MV-4-11 (cell line): ENCODE measurements at regions not wholly inside any gene's neighbourhood (a gene's known extent, or its start where the extent isn't known, plus 50 kb on each side); places are given as distances from the start of the nearest gene placed in this dataset.
"Not testable (repeated sequence)": the region's sequence is repeated elsewhere in the genome, so short reads cannot be mapped to it uniquely, and the experiment has no call there.

Source experiments
- DNase-seq: peaks from one replicate; lab custom pipeline; 2025; lab: John Stamatoyannopoulos, UW

- no peak for DNase-seq
Observed at GRCh38 chr2:14424478-14425390, 207.8 kb upstream of the LRATD1 start.

GRCh38 chr2:14425869-14426268 lies 206.6 kb upstream of the LRATD1 start:
- no peak for DNase-seq

- DNase-seq: peak; percentile 59
Observed at GRCh38 chr2:14428056-14428455, 204.5 kb upstream of the LRATD1 start.

GRCh38 chr2:14433946-14434495 lies 198.5 kb upstream of the LRATD1 start:
- no peak for DNase-seq

GRCh38 chr2:14445670-14446069 lies 186.8 kb upstream of the LRATD1 start:
- no peak for DNase-seq

GRCh38 chr2:14448340-14448739 lies 184.2 kb upstream of the LRATD1 start:
- DNase-seq: no peak

- peak; percentile 21 for DNase-seq
Observed at GRCh38 chr2:14451312-14451711, 181.2 kb upstream of the LRATD1 start.

GRCh38 chr2:14454202-14454601 lies 178.3 kb upstream of the LRATD1 start:
- no peak for DNase-seq

GRCh38 chr2:14459786-14460325 lies 172.7 kb upstream of the LRATD1 start:
- DNase-seq: no peak

GRCh38 chr2:14475994-14476393 lies 156.5 kb upstream of the LRATD1 start:
- no peak for DNase-seq

GRCh38 chr2:14479486-14479885 lies 153.0 kb upstream of the LRATD1 start:
- no peak for DNase-seq

- DNase-seq: no peak
Observed at GRCh38 chr2:14480120-14480519, 152.4 kb upstream of the LRATD1 start.

GRCh38 chr2:14480906-14481305 lies 151.6 kb upstream of the LRATD1 start:
- DNase-seq: no peak

- no peak for DNase-seq
Observed at GRCh38 chr2:14492920-14493503, 139.5 kb upstream of the LRATD1 start.

GRCh38 chr2:14494759-14495158 lies 137.8 kb upstream of the LRATD1 start:
- no peak for DNase-seq

GRCh38 chr2:14501061-14501460 lies 131.5 kb upstream of the LRATD1 start:
- no peak for DNase-seq

GRCh38 chr2:14506955-14507354 lies 125.6 kb upstream of the LRATD1 start:
- DNase-seq: not testable (repeated sequence)

- no peak for DNase-seq
Observed at GRCh38 chr2:14511541-14511940, 121.0 kb upstream of the LRATD1 start.

GRCh38 chr2:14513903-14514302 lies 118.6 kb upstream of the LRATD1 start:
- DNase-seq: peak; percentile 43

GRCh38 chr2:14516844-14517243 lies 115.7 kb upstream of the LRATD1 start:
- peak; percentile 97 for DNase-seq

GRCh38 chr2:14517731-14518130 lies 114.8 kb upstream of the LRATD1 start:
- DNase-seq: no peak

- DNase-seq: no peak
Observed at GRCh38 chr2:14520385-14520945, 112.1 kb upstream of the LRATD1 start.
